Cerebellar cortex (tissue), 1 donor: ENCODE measurements at regions not wholly inside any gene's neighbourhood (a gene's known extent, or its start where the extent isn't known, plus 50 kb on each side); places are given as distances from the start of the nearest gene placed in this dataset.

Experiments
- DNase-seq: peaks from one replicate; pipeline ENCODE4 v3.0.0-alpha.2; 2015; ENCODE audit warnings: low spot score

DNA sequence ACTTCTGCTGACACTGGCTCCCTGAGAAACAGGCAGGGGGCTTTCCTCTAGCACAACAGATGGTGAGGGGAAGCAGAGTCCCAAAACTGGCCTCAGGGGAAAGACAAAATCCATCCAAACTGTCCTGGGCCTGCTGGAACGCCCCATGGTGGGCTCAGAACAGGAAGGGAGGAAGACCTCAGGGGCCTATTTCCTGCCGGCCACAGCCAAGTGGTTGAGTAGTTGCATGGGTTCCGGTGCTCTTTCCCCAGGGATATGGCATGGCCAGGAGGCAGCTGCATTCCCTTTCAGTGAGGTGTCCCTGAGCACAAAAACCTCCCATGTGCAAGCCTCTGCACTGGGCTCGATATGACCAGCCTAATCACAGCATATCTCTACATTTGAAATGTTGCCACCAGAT lies 303.0 kb upstream of the IRX5 start:
- DNase-seq: no peak

DNA sequence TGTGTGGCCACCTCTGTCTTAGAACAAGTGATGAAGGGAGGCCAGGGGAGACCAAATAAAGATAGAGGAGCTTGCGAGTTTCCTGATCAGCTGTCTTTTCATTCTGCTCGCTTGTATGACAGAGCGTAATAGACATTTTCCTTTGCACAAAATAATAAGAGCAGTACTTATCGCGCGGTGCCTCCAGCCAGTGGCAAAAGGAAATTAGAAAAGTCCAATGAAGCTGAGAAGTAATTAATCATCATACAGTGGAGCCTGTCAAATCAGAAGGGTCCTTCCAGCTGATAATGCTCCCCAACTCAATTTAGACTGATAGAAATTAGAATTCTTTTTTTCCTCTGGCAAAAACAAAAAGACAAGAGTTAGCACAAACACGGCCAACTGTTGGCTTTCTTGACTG lies 307.0 kb upstream of the IRX5 start:
- DNase-seq: no peak

DNA sequence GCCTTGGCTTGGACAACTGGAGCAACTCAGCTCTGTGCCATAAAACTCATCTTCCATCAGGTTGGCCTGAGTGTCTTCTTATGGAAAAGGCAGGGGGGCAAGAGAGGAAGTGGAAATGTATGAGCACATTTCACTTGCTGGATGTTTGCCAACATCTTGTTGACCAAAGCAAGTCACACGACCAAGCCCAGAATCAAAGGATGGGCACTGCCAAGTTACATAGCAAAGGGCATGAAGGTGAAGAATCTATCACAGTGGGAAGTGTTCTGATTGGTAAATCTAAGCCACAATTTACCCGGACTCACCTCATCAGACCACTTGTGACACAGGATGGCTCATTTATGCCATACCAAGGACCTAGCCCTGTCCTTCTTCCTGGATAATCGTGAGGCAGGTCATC lies 310.5 kb upstream of the IRX5 start:
- no peak for DNase-seq

DNA sequence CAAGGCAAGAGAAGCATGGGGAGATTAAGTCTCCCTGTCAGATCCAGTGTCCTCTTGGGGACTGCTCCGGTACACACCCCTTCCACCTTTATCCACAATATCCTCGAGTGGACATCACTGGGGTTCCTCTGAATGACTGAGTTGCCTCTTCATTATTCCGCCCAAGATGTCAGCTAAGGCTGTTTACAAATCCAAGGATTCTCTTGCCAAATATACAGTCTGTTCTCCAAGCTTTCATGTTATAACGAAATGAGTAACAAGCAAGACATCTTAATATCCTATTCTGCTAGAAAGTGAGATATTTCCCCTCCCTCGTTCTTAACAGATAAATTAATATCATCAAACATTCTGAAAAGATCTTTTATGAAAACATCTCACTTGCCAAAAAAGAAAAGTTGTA lies 314.1 kb upstream of the IRX5 start:
- DNase-seq: no peak

DNA sequence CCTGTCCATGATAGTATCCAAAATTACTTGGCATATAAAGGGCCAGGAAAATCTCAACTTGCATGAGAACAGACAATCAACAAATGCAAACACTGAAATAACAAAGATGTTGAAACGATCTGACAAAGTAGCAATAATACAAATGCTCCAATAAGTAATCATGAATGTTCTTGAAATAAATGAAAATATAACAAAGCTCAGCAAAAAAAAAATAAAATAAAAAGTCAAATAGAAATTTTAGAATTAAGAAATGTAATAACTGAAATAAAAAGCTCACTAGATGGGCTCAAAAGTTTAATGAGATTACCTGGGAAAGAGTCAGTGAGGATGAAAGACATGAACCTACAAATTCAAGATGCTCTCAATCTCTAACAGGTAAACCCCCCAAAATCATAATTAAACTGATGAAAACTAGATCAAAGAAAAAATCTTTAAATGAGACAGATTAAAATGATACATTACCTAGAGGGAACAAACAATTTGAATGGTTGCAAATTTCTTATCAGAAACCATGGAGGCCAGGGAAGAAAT lies 319.0 kb upstream of the IRX3 start:
- no peak for DNase-seq

DNA sequence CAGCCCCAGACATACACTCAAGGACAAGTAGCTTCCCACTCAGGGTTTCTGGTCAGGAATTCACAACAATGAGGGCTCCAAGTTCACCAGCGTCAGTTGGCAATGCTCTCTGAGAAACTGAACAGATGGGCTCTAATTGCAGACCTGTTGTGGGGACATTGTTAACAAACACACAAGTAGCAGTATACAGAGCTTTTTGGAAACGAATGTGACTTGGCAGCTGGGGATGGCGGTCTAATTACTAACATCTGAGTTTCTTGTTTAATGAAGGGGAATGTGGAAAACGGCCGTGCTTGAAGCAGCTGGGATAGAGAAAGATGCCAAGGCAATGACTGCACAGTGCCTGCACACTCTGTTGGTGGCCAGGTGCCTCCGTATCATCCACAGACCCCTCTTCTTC lies 316.1 kb upstream of the IRX3 start:
- no peak for DNase-seq

DNA sequence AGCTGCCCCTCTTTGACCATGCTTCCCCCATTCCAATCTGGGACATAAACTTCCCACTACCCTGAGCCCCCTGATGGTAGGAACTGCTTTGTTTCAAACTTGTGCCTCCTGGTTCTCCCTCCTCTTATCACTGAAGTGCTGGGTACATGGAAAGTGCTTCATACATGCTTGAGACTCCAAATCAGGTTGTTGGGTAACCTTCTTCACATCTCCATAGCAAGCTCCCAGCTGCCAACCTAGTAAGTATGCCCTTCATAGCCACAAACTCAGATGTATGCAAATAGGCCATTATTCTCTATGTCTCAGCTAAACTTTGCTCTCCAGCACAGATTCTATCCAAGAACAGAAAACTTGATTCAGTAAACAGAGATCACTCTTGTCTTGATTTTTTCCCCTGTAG lies 310.6 kb upstream of the IRX3 start:
- no peak for DNase-seq

DNA sequence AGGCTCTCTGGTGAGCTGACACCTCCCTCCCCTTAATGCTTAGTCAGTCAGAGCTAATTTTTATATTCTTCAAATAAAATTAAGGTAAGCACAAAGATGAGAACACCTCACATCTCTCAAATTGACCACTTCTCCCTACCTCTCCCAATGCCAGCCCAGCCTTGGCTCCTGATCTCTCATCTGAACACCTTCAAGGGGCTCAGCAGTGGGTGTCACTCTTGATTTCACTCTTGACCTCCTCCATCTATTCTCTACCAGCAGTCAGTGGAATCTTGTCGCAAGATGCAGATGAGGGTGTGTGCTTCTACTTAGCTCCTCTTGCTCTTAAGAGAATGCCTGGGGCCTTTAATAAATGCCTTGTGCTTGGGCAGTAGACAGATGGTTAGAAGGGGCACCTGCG lies 309.0 kb upstream of the IRX3 start:
- no peak for DNase-seq

DNA sequence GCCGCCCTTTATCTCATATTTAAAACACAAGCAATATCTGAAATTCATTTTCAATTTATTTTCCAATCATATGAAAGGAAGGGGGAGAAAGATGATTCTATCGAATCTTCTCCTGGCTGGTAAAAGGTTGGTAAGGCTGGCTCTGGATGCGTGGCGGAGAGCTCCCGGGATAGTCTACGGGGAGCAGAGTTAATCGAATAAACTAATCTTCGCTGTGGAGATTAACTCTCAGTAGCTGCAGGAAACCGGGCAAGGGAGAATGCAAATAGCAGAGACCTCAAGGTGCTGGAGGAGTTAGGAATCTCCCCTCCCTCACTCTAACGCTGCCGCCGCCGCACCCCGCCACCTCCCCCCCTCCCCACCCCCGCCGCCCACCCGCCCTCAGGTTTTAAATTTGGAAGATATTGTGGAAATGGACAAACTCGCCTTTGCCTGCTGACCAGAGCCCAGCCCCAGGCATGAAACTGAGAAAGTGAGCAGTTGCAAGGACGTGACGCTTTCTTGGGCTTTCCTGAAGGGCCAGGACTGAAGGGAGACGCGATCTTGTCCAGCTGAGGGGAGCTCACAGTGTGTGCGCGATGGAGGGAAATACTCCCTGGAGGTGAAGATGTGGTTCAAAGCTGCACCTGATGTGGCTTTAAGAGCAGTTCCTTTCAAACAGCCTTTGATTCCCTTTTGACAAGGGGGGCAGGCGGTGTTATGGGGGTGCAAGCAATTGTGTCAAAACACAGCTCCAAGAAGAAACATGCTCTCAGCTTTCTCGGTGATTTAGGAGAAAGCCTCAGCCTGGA lies 308.2 kb upstream of the IRX3 start:
- no peak for DNase-seq

DNA sequence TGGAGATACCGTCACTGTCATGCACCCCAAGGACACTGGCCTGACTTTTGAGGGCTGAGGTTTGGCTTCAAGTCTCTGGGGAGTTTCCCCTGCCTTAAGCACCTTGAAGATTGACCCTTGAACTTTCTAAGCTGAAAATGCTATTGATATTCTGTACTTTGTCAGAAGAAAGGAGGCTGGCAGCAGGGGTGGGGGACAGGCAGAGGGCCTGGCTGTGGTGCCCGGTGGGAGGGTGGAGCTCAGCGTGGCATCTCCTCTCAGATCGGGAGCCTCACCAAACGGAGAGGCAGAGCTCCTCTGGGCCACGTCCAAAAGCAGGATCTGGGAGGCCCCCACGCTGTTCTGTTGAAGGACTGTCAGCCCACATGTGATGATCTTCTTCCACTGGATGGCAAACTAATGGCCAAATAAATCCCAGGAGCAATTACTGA lies 305.2 kb upstream of the IRX3 start:
- no peak for DNase-seq

DNA sequence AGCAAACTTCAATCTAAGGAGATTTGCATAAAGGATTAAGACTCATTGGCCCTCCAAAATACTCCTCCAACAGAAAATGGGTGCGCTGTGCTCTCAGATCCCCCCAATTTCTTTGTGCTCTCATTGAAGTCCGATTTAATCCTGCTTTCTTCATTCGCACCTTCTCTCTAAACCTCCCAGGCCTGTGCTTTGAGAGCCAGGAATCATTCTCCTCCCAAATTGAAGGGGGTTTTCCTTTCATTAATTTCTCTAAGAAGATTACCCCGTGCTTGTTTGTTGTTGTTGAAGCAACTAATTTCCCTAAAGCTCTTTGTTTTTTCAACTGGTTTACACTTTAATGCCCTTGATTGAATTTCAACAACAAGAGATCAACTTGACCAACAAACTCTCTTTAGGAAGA lies 304.2 kb upstream of the IRX3 start:
- no peak for DNase-seq

DNA sequence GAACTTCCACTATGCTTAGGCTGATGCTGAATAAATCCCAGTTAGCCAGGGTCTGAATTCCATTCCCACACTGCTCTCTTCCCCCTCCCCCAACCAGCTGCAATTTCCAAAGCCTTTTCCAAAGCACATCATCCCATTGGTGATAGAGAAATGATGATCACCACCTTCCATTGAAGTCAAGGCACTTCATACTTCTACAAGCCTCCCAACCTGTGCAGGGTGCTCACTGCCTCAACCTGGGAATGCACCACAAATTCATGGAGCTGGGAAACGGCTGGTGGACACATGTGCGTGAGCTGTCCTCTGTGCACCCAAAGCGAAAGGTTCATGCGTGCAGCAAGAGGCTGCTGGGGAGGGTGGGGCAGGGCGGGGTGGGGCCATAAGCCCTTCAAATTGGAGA lies 302.7 kb upstream of the IRX3 start:
- DNase-seq: no peak

DNA sequence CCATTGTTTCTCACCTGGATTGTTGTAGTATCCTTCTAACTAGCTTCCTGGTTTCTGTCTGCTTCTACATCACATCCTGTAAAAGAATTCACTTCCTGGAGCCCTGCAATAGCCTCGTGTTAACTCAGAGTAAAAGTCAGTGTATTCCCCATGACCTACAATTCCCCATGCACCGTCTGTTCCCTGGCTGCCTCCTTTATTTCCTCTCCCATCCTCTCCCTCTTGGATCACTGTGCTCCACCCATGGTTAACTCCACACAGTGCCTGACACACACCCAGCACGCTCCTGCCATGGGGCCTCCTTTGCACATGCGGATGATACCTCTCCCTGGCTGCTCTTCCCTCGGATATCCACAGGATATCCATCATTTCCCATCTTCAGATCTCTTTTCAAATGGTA lies 301.4 kb upstream of the IRX3 start:
- no peak for DNase-seq

DNA sequence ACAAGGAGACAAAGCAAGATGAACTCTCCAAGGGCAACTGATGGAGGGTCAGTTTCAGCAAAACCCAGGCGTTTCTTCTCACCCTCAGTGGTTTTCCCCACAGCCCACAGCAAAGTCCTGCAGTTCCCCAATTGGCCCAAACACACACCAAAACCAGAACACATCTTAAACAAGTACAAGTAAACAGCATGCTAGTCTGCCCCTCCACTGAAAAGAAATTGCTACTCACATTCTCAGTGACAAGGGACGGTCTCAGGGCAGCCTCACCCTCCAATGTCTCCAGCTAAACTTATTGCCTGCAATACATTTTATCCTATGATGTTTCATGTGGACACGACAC lies 300.6 kb upstream of the IRX3 start:
- DNase-seq: no peak

DNA sequence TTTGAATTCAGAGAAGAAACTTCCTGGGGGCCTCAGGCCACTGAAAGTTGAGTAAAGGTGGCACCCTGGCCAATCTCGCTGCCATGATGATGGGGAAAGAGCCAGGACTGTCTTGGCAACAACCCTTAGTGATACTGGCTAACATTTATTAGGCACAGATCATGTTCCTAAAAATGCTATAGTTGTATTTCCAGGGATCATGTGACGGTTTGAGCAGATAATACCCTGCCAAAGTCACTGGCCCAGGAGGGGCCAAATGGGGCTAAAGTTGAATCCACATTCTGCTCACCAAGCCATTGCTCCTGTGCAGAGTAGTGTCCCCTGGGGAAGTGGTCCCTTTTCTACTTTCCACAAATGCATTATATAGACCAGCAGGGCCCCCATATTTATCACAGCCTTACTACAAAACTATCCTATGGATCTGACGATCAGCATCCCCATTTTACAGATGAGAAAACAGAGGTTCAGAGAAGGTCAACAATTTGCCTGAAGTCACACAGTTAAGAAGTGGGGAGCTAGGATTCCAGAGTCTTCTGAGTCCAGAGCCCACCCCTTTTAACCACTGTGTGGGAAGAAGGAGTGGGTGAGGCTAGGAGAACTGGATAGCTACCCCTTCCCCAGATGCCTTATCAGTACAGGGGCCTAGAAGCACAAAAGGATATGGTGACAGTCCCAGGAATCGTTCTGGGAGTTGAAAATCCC lies 300.0 kb upstream of the IRX3 start:
- DNase-seq: no peak

DNA sequence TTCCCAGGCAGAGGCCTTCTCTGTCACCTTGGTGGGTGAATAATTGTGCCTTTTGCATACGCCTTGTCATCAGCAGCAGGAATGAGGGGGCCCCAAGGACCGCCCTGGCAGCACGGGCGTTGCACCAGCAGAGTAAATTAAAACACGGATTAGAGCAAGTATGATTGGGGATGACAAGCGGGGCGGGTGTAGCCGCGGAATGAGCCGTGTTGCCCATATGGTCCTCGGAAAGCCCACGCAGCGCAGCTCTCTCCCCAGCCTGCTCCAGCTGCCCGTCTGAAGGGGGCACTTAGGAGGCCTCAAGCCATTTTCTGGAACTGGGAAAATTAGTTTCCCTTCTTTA lies 299.4 kb upstream of the IRX3 start:
- DNase-seq: no peak

DNA sequence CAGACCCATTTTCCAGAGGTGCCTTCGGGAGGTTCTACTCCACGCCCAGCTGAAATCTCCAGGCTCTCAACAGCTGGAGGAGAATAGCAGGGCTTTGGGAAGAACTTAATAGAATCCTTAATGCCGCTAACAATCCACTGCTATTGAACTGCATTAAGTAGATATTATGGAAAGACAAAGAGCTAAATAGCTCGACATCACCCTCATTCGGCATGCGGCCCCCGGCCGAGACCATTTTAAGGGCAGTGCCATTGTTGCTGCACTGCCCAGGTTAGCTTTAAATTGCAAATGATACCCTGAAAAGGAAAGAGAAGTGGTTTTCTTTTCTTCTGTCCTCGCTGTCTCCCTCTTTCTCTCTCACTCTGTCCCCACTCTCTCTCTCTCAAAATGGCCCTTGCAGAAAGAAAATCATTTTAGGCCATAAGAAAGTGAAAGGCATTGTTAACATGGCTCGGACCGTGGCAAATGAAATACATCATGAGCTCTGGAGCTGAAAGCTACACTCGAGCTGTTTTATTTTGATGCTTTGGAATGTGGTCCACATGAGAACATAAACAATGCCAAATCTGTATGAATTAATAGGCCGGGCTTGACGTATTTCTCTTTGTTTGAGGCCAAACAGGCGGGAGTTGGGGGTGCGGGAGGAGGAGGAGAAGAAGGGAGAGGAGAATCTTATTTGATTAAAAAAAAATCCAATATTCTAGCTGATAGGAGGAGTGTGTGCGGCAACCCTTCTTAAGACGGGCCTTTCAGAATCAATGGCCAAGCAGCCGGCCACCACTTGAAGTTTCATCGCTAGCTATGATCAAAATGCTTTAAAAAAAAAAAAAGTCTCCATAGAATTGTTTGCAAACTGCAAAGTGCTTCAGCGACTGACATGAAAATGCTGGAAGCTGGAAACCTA lies 298.8 kb upstream of the IRX3 start:
- no peak for DNase-seq

DNA sequence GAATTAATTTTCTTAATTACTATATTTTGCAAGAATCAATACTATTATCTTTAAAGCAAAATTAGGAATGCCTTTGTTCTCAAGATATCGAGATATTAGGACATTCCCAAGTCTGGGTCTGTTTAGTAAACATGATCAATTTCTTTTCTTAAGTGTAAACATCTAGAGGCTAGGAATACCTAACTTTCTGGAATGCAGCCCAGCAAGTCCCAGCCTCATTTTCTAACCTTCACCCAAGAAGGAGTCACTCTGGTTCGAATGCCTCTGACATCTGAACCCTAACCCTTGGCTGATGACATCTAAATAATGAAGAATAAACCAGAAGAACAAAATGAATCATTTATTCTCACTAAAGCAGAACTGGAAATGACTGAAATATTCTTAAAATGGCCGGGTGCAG lies 297.5 kb upstream of the IRX3 start:
- DNase-seq: no peak

DNA sequence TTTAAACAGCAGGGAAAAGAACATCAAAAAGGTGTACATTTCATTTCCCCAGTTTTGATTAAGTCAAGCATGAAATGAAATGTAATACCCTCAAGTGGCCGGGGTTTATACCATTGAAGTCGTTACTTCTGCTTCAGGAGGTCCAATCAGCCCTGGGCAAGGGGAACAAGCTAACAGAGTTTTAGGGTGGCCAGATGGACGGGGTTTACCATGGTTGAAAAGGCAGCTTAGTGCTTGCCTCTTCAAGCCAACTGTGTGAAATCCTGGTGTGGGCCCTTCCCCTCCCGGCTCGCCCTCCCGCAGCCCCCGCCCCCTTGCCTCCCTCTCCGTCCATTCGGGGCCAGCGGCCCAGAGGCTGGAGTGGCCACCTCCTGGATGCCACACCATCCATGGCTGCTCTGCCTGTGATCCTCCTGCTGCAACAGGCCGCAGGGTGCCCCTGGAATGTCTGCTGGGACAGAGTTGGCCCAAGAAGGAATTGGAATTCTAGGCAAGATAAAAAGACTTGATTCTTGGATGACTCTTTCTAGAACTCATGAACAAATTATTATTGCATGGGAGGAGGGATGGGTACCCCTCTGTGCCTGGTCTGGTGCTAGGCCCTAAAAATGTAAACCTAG lies 296.2 kb upstream of the IRX3 start:
- DNase-seq: no peak

DNA sequence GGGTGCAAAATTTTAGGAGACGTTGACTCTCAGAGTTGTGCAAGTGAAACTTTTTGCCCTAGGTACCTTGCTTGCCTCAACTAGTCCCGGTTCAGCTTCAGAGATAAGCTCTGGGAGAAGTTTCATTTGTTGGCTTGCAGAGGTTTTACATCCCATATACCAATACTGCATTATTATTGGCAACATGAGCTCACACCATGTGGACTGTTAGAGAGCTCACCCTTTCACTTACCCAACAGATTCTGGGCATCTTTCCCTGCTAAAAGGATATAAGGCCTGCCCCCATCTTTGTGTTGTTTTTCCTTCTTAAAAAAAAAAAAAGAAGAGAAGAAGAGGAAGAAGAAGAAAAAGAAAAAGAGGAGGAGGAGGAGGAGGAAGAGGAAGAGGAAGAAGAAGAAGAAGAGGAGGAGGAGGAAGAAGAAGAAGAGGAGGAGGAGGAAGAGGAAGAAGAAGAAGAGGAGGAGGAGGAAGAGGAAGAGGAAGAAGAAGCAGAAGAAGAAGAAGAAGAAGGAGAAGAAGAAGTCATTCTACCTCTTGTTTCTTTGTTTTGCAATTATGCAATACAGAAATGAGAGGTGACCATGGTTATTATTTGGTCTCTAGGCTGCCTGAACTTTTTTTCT lies 292.6 kb upstream of the IRX3 start:
- no peak for DNase-seq

DNA sequence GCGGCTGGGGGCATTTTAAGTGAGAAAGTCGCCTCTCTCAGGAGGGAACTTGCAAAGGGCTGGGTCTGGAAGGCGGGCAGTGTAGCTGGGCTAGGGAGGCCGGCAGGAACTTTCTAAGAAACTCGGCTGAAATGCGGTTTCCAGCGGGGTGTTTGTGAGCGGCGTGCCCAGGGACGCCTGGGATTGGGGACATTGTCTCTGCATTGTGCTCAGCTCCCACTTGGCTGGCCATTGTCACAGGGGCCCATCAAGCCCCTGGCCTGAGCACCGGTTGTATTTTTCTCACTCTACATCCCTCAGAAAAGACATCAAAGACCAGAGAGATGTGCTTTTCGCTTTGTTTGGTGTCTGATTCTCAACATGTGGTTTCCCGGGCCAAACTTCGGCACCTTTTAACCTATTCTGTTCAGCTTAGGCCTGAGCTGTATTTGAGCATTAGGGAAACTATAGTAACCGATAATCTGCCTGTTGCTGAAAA lies 291.1 kb upstream of the IRX3 start:
- DNase-seq: no peak

DNA sequence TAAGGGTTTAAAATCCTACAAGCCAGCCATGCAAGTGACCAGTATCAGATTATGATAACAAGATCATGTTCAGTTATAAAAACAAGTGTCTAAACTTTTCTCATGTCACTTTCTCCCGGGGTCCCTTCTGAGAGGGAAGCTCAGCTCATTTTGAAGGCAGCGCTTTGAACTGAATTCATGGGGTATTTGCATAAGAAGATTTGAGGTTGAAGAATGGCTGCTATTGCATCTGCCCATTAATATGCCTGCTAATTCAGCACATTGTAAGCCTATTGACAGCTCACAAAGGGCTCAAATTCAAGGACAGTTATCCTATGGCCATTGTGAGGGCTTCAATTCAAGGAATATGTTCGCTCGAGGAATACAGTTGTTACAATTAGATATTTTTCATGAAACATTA lies 290.2 kb upstream of the IRX3 start:
- DNase-seq: no peak
